ENCODE measurements at regions not wholly inside any gene's neighbourhood (a gene's known extent, or its start where the extent isn't known, plus 50 kb on each side); places are given as distances from the start of the nearest gene placed in this dataset.

GRCh38 chr18:40687399-40687798, 1267.6 kb upstream of the PIK3C3 start:
- H3K79me2 ChIP-seq (ENCODE audit: low read depth), result no peaks in the 10 kb centered on the region
- H3K4me1 ChIP-seq, result no peaks in the 10 kb centered on the region
- H3K4me3 Mint-ChIP-seq, result no peak overlapping the region
- H3K36me3 Mint-ChIP-seq, result no peaks in the 10 kb centered on the region
- H3K27me3 Mint-ChIP-seq (ENCODE audit: insufficient read depth, low read depth), result no peaks in the 10 kb centered on the region
- H3K4me3 ChIP-seq, result no peak overlapping the region
- no peaks in the 10 kb centered on the region for H4K20me1 ChIP-seq (ENCODE audit: low read depth)
- H3K9ac ChIP-seq, result no peak overlapping the region
- no peak for TF ChIP-seq EZH2 (IDR thresholded peaks at IDR 0.05)
- no peak for TF ChIP-seq CTCF (IDR thresholded peaks at IDR 0.05)
- TF ChIP-seq EZH2phosphoT487 (IDR thresholded peaks at IDR 0.05), result no peak
- no peak for DNase-seq (ENCODE audit: low spot score)
- no peak overlapping the region for H3K4me2 ChIP-seq
- H3K27me3 ChIP-seq, result no peaks in the 10 kb centered on the region
- H3K27ac Mint-ChIP-seq, result no peak overlapping the region
- H3K9me3 ChIP-seq (ENCODE audit: low read depth), result no peaks in the 10 kb centered on the region
- H2AFZ ChIP-seq (replicated peaks), result no peak overlapping the region
- no peaks in the 10 kb centered on the region for H3F3A ChIP-seq (ENCODE audit: low read depth)
- no peaks in the 10 kb centered on the region for H3K4me1 Mint-ChIP-seq
- no peaks in the 10 kb centered on the region for H3K36me3 ChIP-seq
- H3K27ac ChIP-seq, result no peak overlapping the region
- no peaks in the 10 kb centered on the region for H3K9me3 Mint-ChIP-seq

DNA sequence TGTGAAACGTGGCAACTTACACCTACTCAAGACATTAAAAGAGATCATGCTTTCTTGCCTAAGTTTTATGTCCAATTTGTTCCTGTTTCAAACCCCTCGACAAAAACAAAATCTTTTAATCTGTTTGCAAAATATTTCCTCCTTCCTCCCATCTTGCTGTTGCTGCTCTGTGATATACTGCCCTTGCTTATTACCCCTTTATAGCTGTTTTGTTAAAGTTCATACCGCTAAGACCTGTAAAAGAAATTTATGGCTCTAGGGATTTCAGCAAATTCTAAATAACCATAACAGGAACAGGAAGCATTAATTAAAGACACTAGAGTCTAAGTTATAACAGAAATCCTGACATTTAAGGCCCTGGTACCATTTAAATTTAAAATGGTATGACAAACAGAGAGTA, 1268.2 kb upstream of the PIK3C3 start:
- H3K27me3 ChIP-seq, result no peaks in the 10 kb centered on the region
- no peak for TF ChIP-seq EZH2phosphoT487 (IDR thresholded peaks at IDR 0.05)
- TF ChIP-seq EZH2 (IDR thresholded peaks at IDR 0.05), result no peak
- H3K36me3 ChIP-seq, result no peaks in the 10 kb centered on the region
- H2AFZ ChIP-seq (replicated peaks), result no peak overlapping the region
- Mint-ChIP-seq H3K4me3 (no peak overlapping the region), H3K27me3 (ENCODE audit: insufficient read depth, low read depth) (no peaks in the 10 kb centered on the region), H3K27ac (no peak overlapping the region), H3K36me3 (no peaks in the 10 kb centered on the region), H3K9me3 (no peaks in the 10 kb centered on the region), H3K4me1 (no peaks in the 10 kb centered on the region)
- no peak overlapping the region for H3K27ac ChIP-seq
- no peaks in the 10 kb centered on the region for H3K9me3 ChIP-seq (ENCODE audit: low read depth)
- H3K4me3 ChIP-seq, result no peak overlapping the region
- no peak overlapping the region for H3K9ac ChIP-seq
- H3F3A ChIP-seq (ENCODE audit: low read depth), result no peaks in the 10 kb centered on the region
- no peak overlapping the region for H3K4me2 ChIP-seq
- no peaks in the 10 kb centered on the region for H3K4me1 ChIP-seq
- no peak for DNase-seq (ENCODE audit: low spot score)
- no peaks in the 10 kb centered on the region for H3K79me2 ChIP-seq (ENCODE audit: low read depth)
- no peaks in the 10 kb centered on the region for H4K20me1 ChIP-seq (ENCODE audit: low read depth)

DNA sequence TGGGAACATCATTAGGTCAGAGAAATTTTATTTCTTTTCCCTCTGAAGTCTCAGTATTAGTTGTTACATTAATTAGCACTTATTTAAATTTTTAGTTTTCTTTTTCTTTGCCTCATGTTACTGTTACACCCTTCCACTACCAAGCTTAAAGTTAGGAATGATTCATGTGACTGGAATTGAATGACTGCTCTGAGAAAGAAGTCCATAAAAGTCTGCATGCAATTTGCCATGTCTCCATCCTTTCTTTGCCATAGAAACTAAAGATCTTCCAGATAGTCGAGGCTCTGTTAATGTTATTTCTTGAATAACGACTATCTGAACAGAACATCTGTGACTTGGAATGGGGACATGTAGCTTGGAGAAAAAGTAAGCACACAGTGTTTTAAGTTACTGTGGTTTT, 1269.8 kb upstream of the PIK3C3 start:
- Mint-ChIP-seq H3K4me3 (no peak overlapping the region), H3K27ac (no peak overlapping the region), H3K27me3 (ENCODE audit: insufficient read depth, low read depth) (no peaks in the 10 kb centered on the region), H3K4me1 (no peaks in the 10 kb centered on the region), H3K9me3 (no peaks in the 10 kb centered on the region), H3K36me3 (no peaks in the 10 kb centered on the region)
- no peak overlapping the region for H3K9ac ChIP-seq
- H3K79me2 ChIP-seq (ENCODE audit: low read depth), result no peaks in the 10 kb centered on the region
- H3K4me2 ChIP-seq, result no peak overlapping the region
- no peak for DNase-seq (ENCODE audit: low spot score)
- H4K20me1 ChIP-seq (ENCODE audit: low read depth), result no peaks in the 10 kb centered on the region
- no peaks in the 10 kb centered on the region for H3K9me3 ChIP-seq (ENCODE audit: low read depth)
- H3K36me3 ChIP-seq, result no peaks in the 10 kb centered on the region
- H3K4me1 ChIP-seq, result no peaks in the 10 kb centered on the region
- H2AFZ ChIP-seq (replicated peaks), result no peak overlapping the region
- no peaks in the 10 kb centered on the region for H3K27me3 ChIP-seq
- no peaks in the 10 kb centered on the region for H3F3A ChIP-seq (ENCODE audit: low read depth)
- H3K4me3 ChIP-seq, result no peak overlapping the region
- no peak overlapping the region for H3K27ac ChIP-seq
- TF ChIP-seq EZH2phosphoT487 (IDR thresholded peaks at IDR 0.05) (no peak), EZH2 (IDR thresholded peaks at IDR 0.05) (no peak), CTCF (IDR thresholded peaks at IDR 0.05) (no peak)

DNA sequence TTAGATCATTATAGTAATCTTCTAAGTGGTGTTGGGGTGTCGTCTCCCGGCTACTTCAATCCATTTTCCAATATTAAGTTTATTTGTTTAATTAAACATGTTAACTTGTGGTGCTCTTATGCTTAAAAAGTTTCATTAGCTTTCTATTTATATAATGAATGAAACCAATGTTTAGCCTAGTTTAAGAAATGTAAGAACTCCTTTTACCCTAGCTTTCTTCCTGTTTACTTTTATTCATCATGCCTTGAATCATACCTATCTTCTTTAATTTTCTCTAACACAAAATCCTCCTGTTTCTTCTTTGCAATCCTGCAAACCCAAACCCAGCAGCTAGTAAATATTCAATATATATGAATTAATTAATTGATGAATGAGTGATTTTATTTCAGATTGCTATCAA, 1276.7 kb upstream of the PIK3C3 start:
- no peaks in the 10 kb centered on the region for H3F3A ChIP-seq (ENCODE audit: low read depth)
- no peak overlapping the region for H3K4me3 Mint-ChIP-seq
- H3K9me3 Mint-ChIP-seq, result no peaks in the 10 kb centered on the region

More for the DNA sequence above, 1276.7 kb upstream of the PIK3C3 start:
- Histone ChIP-seq H3K79me2 (ENCODE audit: low read depth) (no peaks in the 10 kb centered on the region), H2AFZ (replicated peaks) (no peak overlapping the region), H3K36me3 (no peaks in the 10 kb centered on the region), H3K4me1 (no peaks in the 10 kb centered on the region), H3K4me2 (no peak overlapping the region), H3K4me3 (no peak overlapping the region), H3K9me3 (ENCODE audit: low read depth) (no peaks in the 10 kb centered on the region), H3K27ac (no peak overlapping the region), H4K20me1 (ENCODE audit: low read depth) (no peaks in the 10 kb centered on the region), H3K27me3 (no peaks in the 10 kb centered on the region), H3K9ac (no peak overlapping the region)
- Mint-ChIP-seq H3K36me3 (no peaks in the 10 kb centered on the region), H3K4me1 (no peaks in the 10 kb centered on the region), H3K27me3 (ENCODE audit: insufficient read depth, low read depth) (no peaks in the 10 kb centered on the region), H3K27ac (no peak overlapping the region)
- TF ChIP-seq CTCF (IDR thresholded peaks at IDR 0.05) (no peak), EZH2phosphoT487 (IDR thresholded peaks at IDR 0.05) (no peak), EZH2 (IDR thresholded peaks at IDR 0.05) (no peak)
- DNase-seq (ENCODE audit: low spot score), result no peak
